H9 (cell line): ENCODE measurements at regions not wholly inside any gene's neighbourhood (a gene's known extent, or its start where the extent isn't known, plus 50 kb on each side); places are given as distances from the start of the nearest gene placed in this dataset.

Source experiments
- DNase-seq: peaks from one replicate; pipeline ENCODE4 v3.0.0-alpha.2; 2017
- H2AFZ ChIP-seq: one replicate; pipeline ENCODE4 v1.6.1; 2013; ENCODE audit warnings: mild to moderate bottlenecking, low read length, control low read depth, moderate library complexity
- H2AK5ac ChIP-seq: 2 replicates; pipeline ENCODE4 v1.6.1; 2013; ENCODE audit warnings: low read length, control low read depth, mixed read lengths; ENCODE audit not compliant: insufficient read length
- H2BK120ac ChIP-seq: one replicate; pipeline ENCODE4 v1.6.1; 2013; ENCODE audit warnings: low read depth, mild to moderate bottlenecking, low read length, control low read depth, inconsistent platforms; ENCODE audit not compliant: poor library complexity, severe bottlenecking
- H2BK12ac ChIP-seq: 2 replicates; pipeline ENCODE4 v1.6.1; 2013; ENCODE audit warnings: low read length, control low read depth, mixed read lengths, low read depth; ENCODE audit not compliant: insufficient read length
- H2BK15ac ChIP-seq: 2 replicates; pipeline ENCODE4 v1.6.1; 2013; ENCODE audit warnings: low read depth, low read length, control low read depth
- H2BK20ac ChIP-seq: one replicate; pipeline ENCODE4 v1.6.1; 2013; ENCODE audit warnings: low read depth, mild to moderate bottlenecking, low read length, control low read depth, inconsistent platforms; ENCODE audit not compliant: poor library complexity, severe bottlenecking
- H2BK5ac ChIP-seq: 2 replicates; pipeline ENCODE4 v1.6.1; 2013; ENCODE audit warnings: low read length, control low read depth, mixed read lengths; ENCODE audit not compliant: insufficient read length
- H3K14ac ChIP-seq: 2 replicates; pipeline ENCODE4 v1.6.1; 2013; ENCODE audit warnings: low read length, control low read depth; ENCODE audit not compliant: insufficient read depth
- H3K18ac ChIP-seq: 2 replicates; pipeline ENCODE4 v1.6.1; 2013; ENCODE audit warnings: low read depth, mild to moderate bottlenecking, mixed read lengths, low read length, control low read depth; ENCODE audit not compliant: insufficient read length
- H3K23ac ChIP-seq: 2 replicates; pipeline ENCODE4 v1.6.1; 2013; ENCODE audit warnings: low read length, control low read depth, mixed read lengths, low read depth; ENCODE audit not compliant: insufficient read length
- H3K23me2 ChIP-seq: 2 replicates; pipeline ENCODE4 v1.6.1; 2013; ENCODE audit warnings: low read depth, mild to moderate bottlenecking, mixed read lengths, low read length, control low read depth; ENCODE audit not compliant: insufficient read length, poor library complexity, severe bottlenecking
- H3K27ac ChIP-seq: 2 replicates; pipeline ENCODE4 v1.5.1; 2013; ENCODE audit warnings: low read length, control low read depth, mixed read lengths, low read depth; ENCODE audit not compliant: insufficient read length
- H3K27me3 ChIP-seq: 2 replicates; pipeline ENCODE4 v1.6.1; 2013; ENCODE audit warnings: low read length, control low read depth, inconsistent platforms; ENCODE audit not compliant: insufficient read depth
- H3K4ac ChIP-seq: 2 replicates; pipeline ENCODE4 v1.6.1; 2013; ENCODE audit warnings: low read depth, mild to moderate bottlenecking, control low read depth, inconsistent platforms, low read length, moderate library complexity
- H3K4me1 ChIP-seq: 2 replicates; pipeline ENCODE4 v1.6.1; 2013; ENCODE audit warnings: low read length, control low read depth, inconsistent platforms; ENCODE audit not compliant: insufficient read depth
- H3K4me2 ChIP-seq: 2 replicates; pipeline ENCODE4 v1.6.1; 2013; ENCODE audit warnings: low read length, control low read depth, mixed read lengths; ENCODE audit not compliant: insufficient read length, insufficient read depth
- H3K56ac ChIP-seq: 2 replicates; pipeline ENCODE4 v1.6.1; 2013; ENCODE audit warnings: low read depth, mild to moderate bottlenecking, mixed read lengths, low read length, control low read depth; ENCODE audit not compliant: insufficient read length
- H3K79me1 ChIP-seq: 2 replicates; pipeline ENCODE4 v1.6.1; 2013; ENCODE audit warnings: low read depth, mild to moderate bottlenecking, moderate library complexity, low read length, control low read depth, inconsistent platforms; ENCODE audit not compliant: insufficient read depth, poor library complexity, severe bottlenecking
- H3K79me2 ChIP-seq: 2 replicates; pipeline ENCODE4 v1.6.1; 2013; ENCODE audit warnings: low read length, control low read depth, inconsistent platforms; ENCODE audit not compliant: insufficient read depth
- H3K9ac ChIP-seq: 2 replicates; pipeline ENCODE4 v1.6.1; 2013; ENCODE audit warnings: low read length, control low read depth, mixed read lengths; ENCODE audit not compliant: insufficient read length; ENCODE audit errors: extremely low read depth
- H3K9me3 ChIP-seq: one replicate; pipeline ENCODE4 v1.6.1; 2013; ENCODE audit warnings: low read depth, low read length, inconsistent platforms; ENCODE audit not compliant: control insufficient read depth
- H3T11ph ChIP-seq: one replicate; pipeline ENCODE4 v1.6.1; 2013; ENCODE audit warnings: mild to moderate bottlenecking, low read length, control low read depth, inconsistent platforms
- H4K20me1 ChIP-seq: one replicate; pipeline ENCODE4 v1.6.1; 2013; ENCODE audit not compliant: control insufficient read depth, insufficient read length, insufficient read depth
- H4K5ac ChIP-seq: 2 replicates; pipeline ENCODE4 v1.6.1; 2013; ENCODE audit warnings: low read depth, mild to moderate bottlenecking, mixed read lengths, low read length, control low read depth; ENCODE audit not compliant: insufficient read length
- H4K8ac ChIP-seq: replicated peaks from 2 replicates; pipeline ENCODE4 v1.6.1; 2013; ENCODE audit warnings: low read length, control low read depth, mixed read lengths, low read depth; ENCODE audit not compliant: insufficient read length
- H4K91ac ChIP-seq: 2 replicates; pipeline ENCODE4 v1.6.1; 2013; ENCODE audit warnings: low read depth, mild to moderate bottlenecking, moderate library complexity, mixed read lengths, low read length, control low read depth; ENCODE audit not compliant: insufficient read length
- H3K27ac Mint-ChIP-seq, 3 experiments: 2 replicates in 2 of 3; 3 replicates in 1 of 3; pipeline ENCODE4 v1.8.0; 2020 to 2021; ENCODE audit warnings: mixed read lengths in 3 of 3, mild to moderate bottlenecking in 1 of 3, moderate library complexity in 1 of 3
- H3K27me3 Mint-ChIP-seq: 2 replicates; pipeline ENCODE4 v1.8.0; 2021; ENCODE audit warnings: low read depth, mild to moderate bottlenecking, moderate library complexity, mixed read lengths
- H3K36me3 Mint-ChIP-seq, 3 experiments: 2 replicates in 2 of 3; 3 replicates in 1 of 3; pipeline ENCODE4 v1.8.0; 2020 to 2021; ENCODE audit warnings: low read depth in 3 of 3, mixed read lengths in 3 of 3; ENCODE audit not compliant: insufficient read depth in 1 of 3
- H3K4me1 Mint-ChIP-seq, 2 experiments: 2 replicates each; pipeline ENCODE4 v1.8.0; 2020; ENCODE audit warnings: mixed read lengths in 2 of 2
- H3K4me3 Mint-ChIP-seq, 2 experiments: 2 replicates in 1 of 2; 3 replicates in 1 of 2; pipeline ENCODE4 v1.8.0; 2020 to 2021; ENCODE audit warnings: mild to moderate bottlenecking in 2 of 2, mixed read lengths in 2 of 2, moderate library complexity in 1 of 2
- H3K9me3 Mint-ChIP-seq, 2 experiments: 2 replicates in 1 of 2; 3 replicates in 1 of 2; pipeline ENCODE4 v1.8.0; 2020; ENCODE audit warnings: mild to moderate bottlenecking in 2 of 2, mixed read lengths in 2 of 2, moderate library complexity in 1 of 2
- CTCF ChIP-seq: fragments of 200-600 bp; sonication (generic); conservative IDR thresholded peaks from 3 replicates; pipeline ENCODE4 v1.8.0; 2021; ENCODE audit warnings: antibody characterized with exemption, mild to moderate bottlenecking
- WGBS: extraction: QIAGEN DNeasy Blood & Tissue Kit; methylation state at CpG from one replicate; pipeline ENCODE4 v1.1.7; 2013; ENCODE audit warnings: missing lambda C conversion rate, low lambda C conversion rate, mixed read lengths; ENCODE audit not compliant: insufficient read length; ENCODE audit errors: extremely low coverage; 5-methylcytosine and 5-hydroxymethylcytosine counted together

- no peak overlapping the region for H2BK12ac ChIP-seq
- H3K4ac ChIP-seq: no peak overlapping the region
- no peak overlapping the region for H2AFZ ChIP-seq
- no peak overlapping the region for H3K27ac ChIP-seq
- H3K79me1 ChIP-seq: no peaks in the 10 kb centered on the region
- Mint-ChIP-seq H3K4me1 (peaks cover 2 to 3% of the 10 kb centered on the region in 2 experiments; a peak in 1 of 4 replicates), H3K27ac (no peak overlapping the region), H3K36me3 (no peaks in the 10 kb centered on the region; a peak in 1 of 7 replicates), H3K9me3 (no peaks in the 10 kb centered on the region; a peak in 1 of 5 replicates), H3K27me3 (peaks cover 2% of the 10 kb centered on the region; the same call in 1 of the 2 replicates), H3K4me3 (no peak overlapping the region)
- no peak overlapping the region for H4K91ac ChIP-seq
- no peak overlapping the region for H3K56ac ChIP-seq
- H2BK5ac ChIP-seq: no peak overlapping the region
- H2AK5ac ChIP-seq: no peak overlapping the region
- H2BK20ac ChIP-seq: no peak overlapping the region
- H3K18ac ChIP-seq: no peak overlapping the region
- H3K4me1 ChIP-seq: no peaks in the 10 kb centered on the region
- H4K8ac ChIP-seq: no peak overlapping the region
- H3K4me2 ChIP-seq: no peak overlapping the region
- no peak overlapping the region for H2BK120ac ChIP-seq
- H3K23ac ChIP-seq: no peak overlapping the region
- H3K79me2 ChIP-seq: no peaks in the 10 kb centered on the region
- no peaks in the 10 kb centered on the region for H3K23me2 ChIP-seq
- H3K9ac ChIP-seq: no peak overlapping the region
- no peak for TF ChIP-seq CTCF
- H2BK15ac ChIP-seq: no peak overlapping the region
- H3K27me3 ChIP-seq: no peaks in the 10 kb centered on the region
- no peak overlapping the region for H4K5ac ChIP-seq
- H4K20me1 ChIP-seq: no peaks in the 10 kb centered on the region
- no peak overlapping the region for H3T11ph ChIP-seq
- no peak overlapping the region for H3K14ac ChIP-seq
- no peaks in the 10 kb centered on the region for H3K9me3 ChIP-seq
- WGBS: no CpG with 5 or more reads among the region's 4 CpGs
- DNase-seq: no peak
Observed at GRCh38 chr1:30123896-30124295, 599.5 kb downstream of the MATN1 start.
